ENCODE measurements at regions not wholly inside any gene's neighbourhood (a gene's known extent, or its start where the extent isn't known, plus 50 kb on each side); places are given as distances from the start of the nearest gene placed in this dataset.
"Not testable (repeated sequence)": the region's sequence is repeated elsewhere in the genome, so short reads cannot be mapped to it uniquely, and the experiment has no call there.

DNA sequence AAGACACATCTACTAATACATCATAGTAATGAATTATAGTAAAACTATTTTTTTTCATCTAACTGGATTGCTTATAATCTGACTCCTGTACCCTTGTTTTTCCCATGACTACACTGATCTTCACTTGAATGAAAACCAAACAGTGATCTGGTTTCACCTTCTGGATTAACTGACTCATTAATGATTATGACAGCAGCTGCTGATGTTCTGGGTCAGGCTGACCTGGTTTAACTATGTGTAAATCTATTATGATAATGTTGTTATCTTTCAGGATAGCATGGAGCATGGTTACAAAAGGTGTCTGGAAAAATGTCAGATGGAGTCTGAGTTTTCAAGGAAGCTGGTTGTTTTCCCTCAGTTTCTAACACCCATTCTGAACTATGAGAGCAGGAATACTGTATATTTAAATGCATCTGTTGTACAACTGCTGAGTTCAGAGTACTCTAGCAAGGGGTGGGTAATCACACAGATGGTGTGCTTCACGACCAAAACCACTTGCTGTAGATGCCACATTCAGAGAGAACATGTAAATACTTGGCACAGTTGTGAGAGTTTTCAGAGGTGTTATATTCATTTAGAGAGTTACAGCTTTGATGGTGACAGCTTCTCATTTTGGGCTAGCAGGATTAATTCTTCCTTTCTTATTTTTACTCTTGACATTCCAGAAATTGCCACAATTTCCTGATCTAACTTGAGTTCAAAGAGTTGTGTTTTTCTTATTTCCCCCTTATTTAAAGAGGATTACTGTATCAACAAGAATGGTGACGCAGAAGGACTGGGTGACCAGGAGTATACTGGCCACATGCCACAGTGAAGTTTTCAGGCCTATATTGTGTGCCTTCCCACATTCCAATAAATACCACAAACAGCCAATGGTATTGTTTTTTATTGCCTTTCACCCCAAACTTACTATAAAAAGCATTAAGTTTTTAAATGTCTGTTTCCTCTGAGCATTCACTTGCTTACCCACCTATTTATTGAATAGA is 249.7 kb upstream of the TET2 start:
- no peak for DNase-seq (ENCODE audit: low spot score)

DNA sequence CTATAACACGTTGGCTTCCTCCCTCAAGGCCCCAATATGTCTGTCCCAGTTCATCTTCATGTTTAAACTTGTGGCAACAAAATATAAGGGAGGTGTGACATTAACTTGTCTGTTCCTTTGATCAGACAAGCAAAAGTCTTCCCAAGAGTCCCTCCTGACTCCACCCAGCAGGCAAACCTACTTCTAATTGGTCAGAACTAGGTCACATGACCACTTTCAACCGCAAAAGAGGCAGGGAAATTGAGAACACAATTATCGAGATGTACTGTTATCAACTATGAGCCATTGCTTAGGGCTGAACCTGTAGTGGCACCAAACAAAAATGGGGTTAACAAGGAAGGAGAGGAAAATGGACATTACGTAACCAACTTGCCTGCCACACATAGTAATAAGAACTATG is 246.8 kb upstream of the TET2 start:
- no peak for DNase-seq (ENCODE audit: low spot score)

DNA sequence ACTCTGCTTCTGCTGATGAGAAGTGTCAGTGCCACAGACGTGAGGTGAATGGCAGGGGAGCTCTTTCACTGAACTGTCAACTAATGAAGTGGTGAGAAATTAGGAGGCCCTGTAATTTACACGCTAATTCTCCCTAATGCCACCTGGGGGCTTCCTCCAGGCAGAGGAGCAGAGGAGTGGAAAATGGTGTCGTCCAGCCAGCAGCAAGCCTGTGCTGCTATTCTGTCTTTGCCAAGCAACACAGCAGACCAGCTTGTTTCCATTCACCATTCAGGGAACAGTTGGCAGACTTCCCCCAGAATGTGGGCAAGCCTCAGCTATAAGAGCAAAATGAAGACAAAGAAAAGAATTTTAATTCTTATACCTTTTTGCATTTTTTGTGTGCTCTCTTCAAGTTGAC is 245.2 kb upstream of the TET2 start:
- no peak for DNase-seq (ENCODE audit: low spot score)

DNA sequence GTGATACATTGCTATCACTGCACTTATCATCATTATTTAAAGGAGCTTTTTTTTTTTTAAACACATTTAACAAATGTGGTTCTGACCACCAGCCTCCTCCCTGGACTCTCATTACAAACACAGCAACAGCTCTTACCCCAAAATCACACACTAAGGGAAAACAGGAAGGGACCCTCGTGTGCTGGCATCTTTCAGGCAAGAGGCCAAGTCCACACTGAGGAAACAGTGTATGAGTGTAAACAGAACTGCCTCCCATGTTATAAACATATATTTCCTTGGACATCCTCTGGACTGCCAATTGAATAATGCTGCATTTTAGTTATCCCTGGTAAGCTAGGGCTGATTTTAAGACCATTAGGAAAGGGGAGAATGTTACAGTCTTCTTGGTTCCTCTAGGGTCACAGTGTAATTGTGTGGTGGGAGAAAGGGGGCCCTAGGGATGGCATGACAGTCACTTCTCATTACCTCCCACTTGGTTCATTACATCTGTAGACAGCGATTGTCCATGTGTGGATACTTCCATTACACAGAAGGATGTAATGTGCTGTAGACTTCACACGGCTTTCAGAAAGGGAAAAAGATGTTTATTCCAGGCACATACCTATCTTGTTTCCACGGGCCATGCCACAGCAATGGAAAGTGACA is 244.6 kb upstream of the TET2 start:
- no peak for DNase-seq (ENCODE audit: low spot score)

DNA sequence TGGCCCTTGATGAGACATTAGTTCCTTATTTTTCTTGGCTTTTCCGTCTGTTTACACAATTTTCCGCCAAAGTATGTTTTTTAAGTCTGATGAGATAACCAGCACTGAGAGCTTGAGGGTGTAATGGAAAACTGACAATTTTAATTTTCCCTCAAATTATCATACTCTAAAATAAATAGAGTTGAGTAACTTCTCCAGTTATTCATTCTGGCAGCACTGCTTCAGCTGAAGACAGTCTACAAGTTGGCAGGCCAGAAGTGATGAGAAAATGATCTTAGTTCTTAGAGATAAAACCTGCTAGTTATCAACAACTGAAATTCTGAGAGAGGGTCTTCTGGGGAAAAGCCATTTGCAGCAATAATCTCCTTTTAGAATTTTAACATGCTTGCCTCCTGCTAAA is 241.6 kb upstream of the TET2 start:
- DNase-seq (ENCODE audit: low spot score) = no peak

DNA sequence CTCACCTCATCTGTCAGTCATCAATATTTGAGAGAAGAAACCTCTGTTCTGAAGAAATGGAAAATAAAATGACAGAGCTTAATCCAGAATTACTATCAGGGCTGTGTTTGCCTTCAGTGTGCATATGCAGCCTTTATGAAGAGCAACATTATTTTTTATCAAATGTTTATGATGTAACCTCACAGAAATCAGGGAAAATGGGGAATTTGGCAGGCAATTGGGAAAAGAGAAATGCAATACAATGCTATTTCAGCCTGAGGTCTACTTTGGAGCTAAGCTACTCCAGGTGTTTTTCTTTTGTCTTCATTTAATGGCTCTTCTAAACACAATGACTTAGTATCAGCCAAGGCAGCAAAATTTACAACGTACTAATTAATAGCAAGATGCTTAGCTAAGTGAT is 241.1 kb upstream of the TET2 start:
- no peak for DNase-seq (ENCODE audit: low spot score)

DNA sequence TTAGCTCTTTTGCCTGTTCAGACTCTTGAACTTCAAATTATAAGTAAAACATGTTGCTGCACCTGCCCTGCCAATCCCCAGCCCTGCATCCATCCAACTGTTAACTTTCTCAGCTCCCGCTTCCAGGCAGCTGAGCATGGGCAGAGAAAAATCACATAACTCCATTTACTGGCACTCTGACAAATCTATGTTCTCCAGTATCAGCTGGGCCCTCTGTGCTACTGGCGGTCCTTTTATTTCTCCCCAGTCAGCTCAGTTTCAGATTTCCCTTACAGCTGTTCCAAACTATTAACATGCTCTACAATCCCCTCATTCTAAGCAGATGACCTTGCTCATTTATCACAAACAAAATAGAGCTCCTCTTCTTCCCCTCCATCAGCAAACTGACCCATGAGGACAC is 240.4 kb upstream of the TET2 start:
- no peak for DNase-seq (ENCODE audit: low spot score)

DNA sequence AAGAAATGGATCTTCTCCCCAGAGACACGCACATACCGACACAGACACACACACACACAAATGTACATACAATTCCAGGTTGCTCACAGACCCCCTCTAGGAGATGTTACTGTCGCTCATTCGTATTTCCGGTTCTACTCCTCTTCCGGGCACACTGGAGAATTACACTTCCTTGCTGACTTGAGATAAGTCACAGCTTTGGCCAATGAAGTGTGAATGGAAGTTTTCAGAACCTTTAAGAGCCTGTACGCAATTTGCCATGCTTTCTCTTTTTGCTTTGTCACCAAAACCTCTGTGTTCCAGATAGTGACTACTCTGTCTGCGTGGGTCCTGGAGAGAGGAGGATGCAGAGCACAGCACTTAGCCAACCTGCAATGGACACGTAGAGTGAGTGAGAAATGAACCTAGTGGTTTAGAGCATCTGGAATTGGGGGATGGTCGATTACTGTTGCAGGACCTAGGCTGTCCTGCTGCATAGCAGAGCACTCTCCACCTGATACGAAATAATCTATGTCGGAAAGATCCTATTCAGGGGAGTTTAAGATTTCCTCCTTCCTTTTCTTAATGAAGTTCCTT is 239.5 kb upstream of the TET2 start:
- DNase-seq (ENCODE audit: low spot score) = no peak

DNA sequence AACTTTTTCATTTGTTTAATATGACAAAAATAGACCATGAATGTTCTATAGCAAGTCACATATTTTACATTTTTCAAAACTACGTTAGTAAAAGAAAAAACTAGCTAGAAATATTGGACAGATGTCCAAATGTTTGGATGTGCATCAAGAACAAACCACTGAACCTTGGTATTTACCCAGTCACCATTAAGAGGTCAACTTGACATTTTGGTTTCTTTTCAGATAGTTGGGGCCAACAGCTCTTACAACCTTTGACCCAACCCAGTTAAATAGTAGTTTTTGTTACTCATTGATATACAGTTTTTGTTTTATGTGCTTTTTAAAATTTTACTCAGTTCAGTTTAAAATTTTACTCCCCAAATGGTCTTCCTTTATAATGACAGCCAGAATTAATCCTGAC is 238.7 kb upstream of the TET2 start:
- DNase-seq (ENCODE audit: low spot score) = no peak

DNA sequence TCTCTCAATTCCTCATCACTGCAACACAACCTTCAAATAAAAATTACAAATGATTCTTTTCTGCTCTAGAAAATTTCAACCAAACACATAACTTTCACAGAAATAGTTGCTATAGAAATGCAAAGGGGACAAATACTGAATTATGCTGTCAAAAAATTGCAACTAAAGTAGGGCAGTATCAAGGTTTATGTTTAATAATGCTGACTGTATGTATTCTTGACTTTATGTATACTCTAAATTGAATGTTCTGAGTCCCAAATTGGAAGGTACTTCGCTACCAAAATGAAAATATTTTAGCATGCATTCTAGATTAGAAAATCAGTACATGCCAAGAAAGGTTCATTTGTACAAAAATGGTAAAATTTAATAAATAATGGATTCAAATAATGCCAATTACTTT is 237.3 kb upstream of the TET2 start:
- DNase-seq (ENCODE audit: low spot score) = no peak

DNA sequence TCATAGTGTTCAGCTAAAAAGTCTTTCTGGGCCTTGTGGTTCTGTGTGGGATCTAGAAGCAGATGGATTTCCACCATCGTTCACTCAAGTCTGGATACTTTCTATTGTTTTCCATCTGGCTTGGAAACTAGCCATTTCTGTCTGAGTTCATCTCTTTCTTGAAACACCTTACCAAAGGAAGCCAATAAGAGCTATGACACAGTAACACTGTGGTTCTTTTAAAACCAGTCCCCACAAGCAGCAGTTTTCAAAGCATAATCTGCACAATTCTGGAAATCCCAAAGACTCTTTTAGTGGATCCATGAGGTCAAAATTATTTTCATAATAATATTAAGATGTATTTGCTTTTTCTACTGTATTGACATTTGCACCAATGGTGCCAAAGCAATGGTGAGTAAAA is 234.2 kb upstream of the TET2 start:
- DNase-seq (ENCODE audit: low spot score) = no peak

DNA sequence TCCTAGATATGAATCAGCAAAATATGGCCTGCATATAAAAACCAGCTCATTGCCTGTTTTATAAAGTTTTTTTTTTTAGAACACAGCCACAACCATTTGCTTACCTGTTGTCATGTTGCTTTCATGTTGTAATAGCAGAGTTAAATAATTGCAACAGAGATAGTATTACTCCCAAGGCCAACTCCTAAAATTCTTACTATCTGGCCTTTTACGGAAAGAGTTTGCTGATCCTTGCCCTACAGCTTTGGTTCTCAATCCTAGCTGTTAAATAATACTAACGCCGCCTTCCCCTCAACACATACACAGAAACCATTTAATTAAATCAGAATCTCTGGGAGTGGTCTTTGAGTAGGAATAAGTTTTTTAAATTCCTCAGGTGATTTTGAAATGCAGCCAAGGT is 231.3 kb upstream of the TET2 start:
- DNase-seq (ENCODE audit: low spot score) = no peak

DNA sequence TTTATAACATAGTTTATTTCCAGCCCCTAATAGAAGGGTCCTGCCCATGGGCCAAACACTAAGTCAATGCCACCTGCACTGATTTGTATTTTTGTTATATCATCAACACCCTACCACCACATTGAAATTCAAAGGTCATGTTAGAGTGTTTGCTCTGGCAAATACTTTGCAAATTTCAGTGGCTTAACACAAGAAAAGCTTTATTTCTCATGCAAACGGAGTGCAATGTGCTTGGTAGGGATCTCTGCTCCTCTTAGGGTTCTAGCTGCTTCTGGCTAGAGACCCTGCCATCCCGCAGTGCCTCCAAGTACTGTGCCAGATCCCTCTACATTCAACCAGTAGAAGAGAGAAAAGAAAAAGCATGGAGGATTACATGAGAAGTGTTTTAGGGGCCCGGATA is 230.8 kb upstream of the TET2 start:
- no peak for DNase-seq (ENCODE audit: low spot score)

DNA sequence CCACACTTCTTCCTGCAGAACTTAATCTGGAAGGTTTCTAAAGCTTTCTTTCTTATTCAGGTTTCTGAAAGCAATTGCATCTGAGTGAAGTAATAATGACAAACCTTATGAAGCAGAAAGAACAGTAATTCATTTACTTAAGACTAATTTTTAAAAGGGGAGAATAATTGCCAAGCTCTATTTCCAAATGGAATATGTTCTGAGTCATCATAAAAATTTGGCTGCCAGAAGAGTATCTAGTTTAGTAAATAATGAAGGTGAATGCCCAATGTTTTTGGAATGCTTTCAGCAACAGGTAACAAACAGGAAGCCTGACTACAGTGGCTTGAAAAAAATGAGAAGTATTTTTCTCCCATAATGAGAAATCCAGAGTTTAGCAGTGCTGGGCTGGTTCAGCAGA is 227.3 kb upstream of the TET2 start:
- DNase-seq (ENCODE audit: low spot score) = no peak

DNA sequence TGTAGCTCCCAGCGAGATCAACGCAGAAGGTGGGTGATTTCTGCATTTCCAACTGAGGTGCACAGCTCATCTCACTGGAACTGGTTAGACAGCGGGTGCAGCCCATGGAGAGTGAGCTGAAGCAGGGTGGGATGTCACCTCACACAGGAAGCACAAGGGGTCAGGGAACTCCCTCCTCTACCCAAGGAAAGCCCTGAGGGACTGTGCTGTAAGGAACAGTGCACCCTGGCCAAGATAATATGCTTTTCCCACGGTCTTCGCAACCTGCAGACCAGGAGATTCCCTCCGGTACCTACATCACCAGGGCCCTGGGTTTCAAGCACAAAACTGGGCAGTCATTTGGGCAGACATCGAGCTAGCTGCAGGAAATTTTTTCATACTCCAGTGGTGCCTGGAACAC is 216.4 kb upstream of the TET2 start:
- no peak for DNase-seq (ENCODE audit: low spot score)

DNA sequence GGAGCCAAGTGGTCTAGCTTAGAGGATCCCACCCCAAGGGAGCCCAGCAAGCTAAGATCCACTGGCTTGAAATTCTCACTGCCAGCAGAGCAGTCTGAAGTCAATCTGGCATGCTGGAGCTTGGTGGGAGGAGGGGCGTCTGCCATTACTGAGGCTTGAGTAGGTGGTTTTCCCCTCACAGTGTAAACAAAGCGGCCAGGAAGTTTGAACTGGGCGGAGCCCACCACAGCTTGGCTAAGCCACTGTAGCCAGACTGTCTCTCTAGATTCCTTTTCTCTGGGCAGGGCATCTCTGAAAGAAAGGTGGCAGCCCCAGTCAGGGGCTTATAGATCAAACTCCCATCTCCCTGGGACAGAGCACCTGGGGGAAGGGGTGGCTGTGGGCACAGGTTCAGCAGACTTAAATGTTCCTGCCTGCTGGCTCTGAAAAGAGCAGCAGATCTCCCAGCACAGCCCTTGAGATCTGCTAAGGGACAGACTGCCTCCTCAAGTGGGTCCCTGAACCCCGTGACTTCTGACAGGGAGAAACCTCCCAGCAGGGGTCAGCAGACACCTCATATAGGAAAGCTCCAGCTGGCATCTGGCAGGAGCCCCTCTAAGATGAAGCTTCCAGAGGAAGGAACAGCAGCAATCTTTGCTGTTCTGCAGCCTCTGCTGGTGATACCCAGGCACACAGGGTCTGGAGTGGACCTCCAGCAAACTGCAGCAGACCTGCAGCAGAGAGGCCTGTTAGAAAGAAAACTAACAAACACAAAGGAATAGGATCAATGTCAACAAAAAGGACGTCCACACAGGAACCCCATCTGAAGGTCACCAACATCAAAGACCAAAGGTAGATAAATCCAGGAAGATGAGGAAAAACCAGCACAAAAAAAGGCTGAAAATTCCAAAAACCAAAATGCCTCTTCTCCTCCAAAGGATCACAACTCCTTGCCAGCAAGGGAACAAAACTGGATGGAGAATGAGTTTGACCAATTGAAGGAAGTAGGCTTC is 215.6 kb upstream of the TET2 start:
- not testable (repeated sequence) for DNase-seq (ENCODE audit: low spot score)

DNA sequence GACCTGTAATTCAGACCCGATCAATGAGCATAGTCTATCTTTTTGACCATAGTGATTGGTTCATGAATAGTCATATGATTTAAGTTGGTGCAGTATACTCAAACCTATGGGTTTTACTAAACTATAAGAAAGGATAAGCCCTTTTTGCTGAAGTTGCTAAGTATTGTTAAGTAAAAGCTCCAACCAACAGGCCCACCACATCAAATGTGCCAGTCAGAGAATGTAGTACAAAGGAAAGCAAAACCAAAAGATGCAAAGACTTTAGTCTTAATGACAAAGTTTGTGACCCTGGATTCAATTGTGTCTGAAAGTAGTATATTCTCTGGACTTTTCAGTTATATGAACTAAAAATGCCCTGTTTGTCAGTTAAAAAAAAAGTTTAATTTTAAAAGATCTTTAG is 208.1 kb upstream of the TET2 start:
- no peak for DNase-seq (ENCODE audit: low spot score)

DNA sequence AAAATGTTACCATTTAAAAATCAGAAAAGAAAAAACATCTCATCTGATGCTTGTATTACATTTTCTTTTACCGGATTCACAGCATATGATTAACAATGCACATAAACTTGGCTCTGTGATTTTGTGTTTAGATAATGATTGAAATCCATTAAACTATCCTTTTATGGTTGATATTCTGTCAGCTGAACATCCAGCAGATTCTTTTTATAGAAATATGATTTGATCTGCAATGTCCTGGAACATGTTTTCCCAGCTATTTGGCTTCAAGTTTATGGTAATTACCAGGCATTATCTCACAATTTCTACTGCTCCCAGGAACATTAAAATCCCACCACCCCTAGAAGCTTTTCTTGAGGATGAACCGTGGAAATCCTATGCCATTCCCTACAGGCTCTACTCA is 205.7 kb upstream of the TET2 start:
- DNase-seq (ENCODE audit: low spot score) = no peak

DNA sequence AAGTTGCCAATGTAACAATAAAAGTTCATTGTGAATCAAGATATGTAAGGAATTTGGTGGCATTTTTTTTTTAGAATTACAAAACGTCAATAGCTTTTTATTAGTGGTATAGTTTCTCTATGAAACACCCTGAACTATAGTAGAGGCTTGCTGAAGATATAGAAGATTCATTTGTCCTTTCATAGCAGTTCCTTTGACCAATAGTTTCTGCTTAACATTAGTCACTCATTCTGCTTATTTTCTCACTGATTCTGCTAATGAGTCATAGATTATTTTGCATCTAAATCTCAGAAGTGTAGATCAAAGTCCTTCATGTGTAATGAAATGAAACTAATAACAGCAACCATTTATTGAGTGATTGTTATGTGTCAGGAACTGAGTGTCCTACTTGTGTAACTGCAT is 205.0 kb upstream of the TET2 start:
- DNase-seq (ENCODE audit: low spot score) = no peak

DNA sequence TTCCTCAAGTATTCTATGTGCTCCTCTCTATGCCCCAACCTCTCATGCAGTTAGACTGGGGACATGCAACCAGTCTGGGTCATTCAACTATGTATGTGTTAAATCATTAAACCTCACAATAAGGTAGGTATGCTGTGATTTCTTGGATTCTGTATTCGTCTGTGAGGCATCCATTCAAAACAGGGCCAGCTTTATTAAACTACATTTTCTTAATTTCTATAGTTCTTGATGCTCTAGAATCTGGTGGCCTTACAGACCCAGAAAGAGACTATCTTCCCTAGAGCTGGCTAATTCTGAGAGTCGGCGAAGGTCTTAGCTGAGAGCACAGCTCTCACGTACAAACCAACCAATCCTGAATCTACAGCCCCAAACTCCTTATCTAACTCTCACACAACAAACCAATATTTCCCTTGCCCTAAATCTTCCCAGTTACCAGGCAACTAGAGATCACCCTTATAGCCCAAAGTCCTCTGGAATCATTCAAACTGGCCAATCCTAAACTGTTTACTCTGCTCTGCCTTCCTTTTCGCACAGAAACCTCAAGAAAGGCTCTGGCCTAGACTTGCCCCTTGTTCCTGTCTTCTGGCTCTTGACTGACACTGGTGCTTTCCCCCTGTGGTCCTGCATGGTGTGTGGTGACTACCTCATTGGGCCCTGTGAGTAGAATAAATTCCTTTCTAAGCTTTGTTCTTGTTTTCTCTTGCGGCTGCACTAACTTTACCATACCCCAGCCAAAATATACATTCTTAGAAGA is 203.5 kb upstream of the TET2 start:
- no peak for DNase-seq (ENCODE audit: low spot score)

DNA sequence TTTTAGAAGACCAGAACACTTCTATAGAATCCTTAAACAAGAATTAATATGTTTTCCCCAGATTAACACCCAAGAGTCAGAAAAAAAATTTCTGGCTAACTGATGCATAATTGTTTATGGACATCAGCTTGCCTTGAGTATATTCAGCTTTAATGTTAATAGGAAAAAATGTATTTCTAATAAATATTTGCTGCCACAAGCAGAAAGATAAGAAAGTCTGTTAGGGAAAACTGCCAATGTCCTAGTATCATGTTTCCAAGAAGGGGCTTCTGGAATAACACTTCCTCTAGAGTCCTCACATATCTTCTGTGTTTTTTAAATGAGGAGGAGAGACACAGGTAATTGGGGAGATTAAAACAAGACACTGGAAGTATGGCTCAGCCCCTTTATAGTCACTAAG is 202.1 kb upstream of the TET2 start:
- DNase-seq (ENCODE audit: low spot score) = no peak
